ENCODE measurements at regions not wholly inside any gene's neighbourhood (a gene's known extent, or its start where the extent isn't known, plus 50 kb on each side); places are given as distances from the start of the nearest gene placed in this dataset.

GRCh38 chr5:155091768-155092717, 78.5 kb downstream of the KIF4B start:
- H3K27me3 ChIP-seq (ENCODE audit: control insufficient read depth in 2 of 2, insufficient read depth in 2 of 2, low read length in 2 of 2): no peaks in the 10 kb centered on the region
- FAIRE-seq: no peak
- TF ChIP-seq ZNF785 (CRISPR knock-in tag; IDR thresholded peaks at IDR 0.05) (no peak), TEAD4 (IDR thresholded peaks at IDR 0.05; ENCODE audit: low read length) (no peak), TEAD4 (CRISPR knock-in tag; IDR thresholded peaks at IDR 0.05; ENCODE audit: borderline replicate concordance) (no peak), ZNF217 (CRISPR knock-in tag; IDR thresholded peaks at IDR 0.05) (no peak), ARID1B (IDR thresholded peaks at IDR 0.05) (no peak), SRF (CRISPR knock-in tag; IDR thresholded peaks at IDR 0.05) (no peak), NR2F6 (CRISPR knock-in tag; IDR thresholded peaks at IDR 0.05) (no peak), HOXB6 (CRISPR knock-in tag; IDR thresholded peaks at IDR 0.05; ENCODE audit: borderline replicate concordance) (no peak), BRD4 (IDR thresholded peaks at IDR 0.05) (no peak), ZNF644 (tag; IDR thresholded peaks at IDR 0.05; ENCODE audit: low read depth) (no peak)
- H3K4me2 ChIP-seq (ENCODE audit: insufficient read depth, low read length): no peak overlapping the region
- H4K20me1 ChIP-seq (replicated peaks; ENCODE audit: control insufficient read depth, insufficient read depth, low read length): no peaks in the 10 kb centered on the region
- no peak overlapping the region for H3K9ac ChIP-seq (ENCODE audit: insufficient read depth in 1 of 2, low read depth in 2 of 2, low read length in 2 of 2)
- H2AFZ ChIP-seq (ENCODE audit: low read depth, low read length): no peak overlapping the region
- DNase-seq (ENCODE audit: extremely low read depth in 1 of 4, low spot score in 3 of 4): no peak
- no peak overlapping the region for H3K4me3 ChIP-seq
- ChIA-PET CTCF (ENCODE audit: low intra/inter-chr PET ratio) (no interaction called here), POLR2A (interaction anchor here (0.6 to 1.2 kb wide), 5 partner anchors 11 to 1815 kb away, joined by 3 to 6 read pairs (median 4); no protein-coding TSS in a partner anchor)
- WGBS (ENCODE audit: insufficient coverage, low coverage, missing lambda C conversion rate): 3% methylated on average over 2 of the region's 2 CpGs
- in situ Hi-C loops (cut with MboI): no loop called here
- H3K79me2 ChIP-seq (ENCODE audit: control insufficient read depth, insufficient read depth, low read length): no peaks in the 10 kb centered on the region
- no peak overlapping the region for H3K27ac ChIP-seq (ENCODE audit: extremely low read depth, low read depth, low read length)
- no peaks in the 10 kb centered on the region for H3K4me1 ChIP-seq (replicated peaks in 1 of 2; ENCODE audit: control insufficient read depth in 2 of 2, insufficient read depth in 2 of 2, low read length in 2 of 2)
- no peaks in the 10 kb centered on the region for H3K36me3 ChIP-seq (ENCODE audit: control insufficient read depth, insufficient read depth, low read length)
- no peaks in the 10 kb centered on the region for H3K9me3 ChIP-seq (replicated peaks; ENCODE audit: control insufficient read depth, insufficient read depth, low read depth, low read length)
- no TSS peak for BruUV-seq (replicated peaks)
- no peaks in the 10 kb centered on the region for H3K9me1 ChIP-seq (ENCODE audit: control insufficient read depth, insufficient read depth, low read length)
- intact Hi-C loops (cut with micrococcal nuclease): no loop called here
- ATAC-seq: no peak
